ENCODE measurements at regions not wholly inside any gene's neighbourhood (a gene's known extent, or its start where the extent isn't known, plus 50 kb on each side); places are given as distances from the start of the nearest gene placed in this dataset.

DNA sequence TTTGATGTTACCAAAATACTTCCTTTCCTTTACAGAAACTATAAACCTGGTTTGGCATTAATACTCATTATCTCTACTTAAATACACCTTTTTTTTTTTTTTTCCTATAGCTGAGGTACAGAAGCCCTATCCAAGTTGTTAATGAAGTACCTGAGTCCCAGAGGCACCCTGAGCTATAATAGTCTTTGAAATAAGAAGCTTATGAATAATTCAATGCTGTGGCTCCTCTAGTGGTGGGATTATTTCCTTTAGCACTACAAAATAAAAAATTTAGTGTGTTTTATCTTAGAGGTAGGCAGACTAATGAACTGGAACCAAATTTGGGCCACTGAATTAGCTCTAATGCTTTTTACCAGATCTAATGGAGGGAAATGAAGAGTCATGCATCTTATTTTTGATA, 611.9 kb downstream of the EDEM1 start:
- H3K27me3 ChIP-seq = no peaks in the 10 kb centered on the region
- no peak overlapping the region for H3K27ac ChIP-seq
- H3K4me3 ChIP-seq = no peak overlapping the region
- no peaks in the 10 kb centered on the region for H3K4me1 ChIP-seq
- no peaks in the 10 kb centered on the region for H3K9me3 ChIP-seq
- DNase-seq (ENCODE audit: low spot score in 2 of 2) = no peak
- no peaks in the 10 kb centered on the region for H3K36me3 ChIP-seq
- TF ChIP-seq POLR2A (IDR thresholded peaks at IDR 0.05) = no peak
- TF ChIP-seq, protein P1, sequence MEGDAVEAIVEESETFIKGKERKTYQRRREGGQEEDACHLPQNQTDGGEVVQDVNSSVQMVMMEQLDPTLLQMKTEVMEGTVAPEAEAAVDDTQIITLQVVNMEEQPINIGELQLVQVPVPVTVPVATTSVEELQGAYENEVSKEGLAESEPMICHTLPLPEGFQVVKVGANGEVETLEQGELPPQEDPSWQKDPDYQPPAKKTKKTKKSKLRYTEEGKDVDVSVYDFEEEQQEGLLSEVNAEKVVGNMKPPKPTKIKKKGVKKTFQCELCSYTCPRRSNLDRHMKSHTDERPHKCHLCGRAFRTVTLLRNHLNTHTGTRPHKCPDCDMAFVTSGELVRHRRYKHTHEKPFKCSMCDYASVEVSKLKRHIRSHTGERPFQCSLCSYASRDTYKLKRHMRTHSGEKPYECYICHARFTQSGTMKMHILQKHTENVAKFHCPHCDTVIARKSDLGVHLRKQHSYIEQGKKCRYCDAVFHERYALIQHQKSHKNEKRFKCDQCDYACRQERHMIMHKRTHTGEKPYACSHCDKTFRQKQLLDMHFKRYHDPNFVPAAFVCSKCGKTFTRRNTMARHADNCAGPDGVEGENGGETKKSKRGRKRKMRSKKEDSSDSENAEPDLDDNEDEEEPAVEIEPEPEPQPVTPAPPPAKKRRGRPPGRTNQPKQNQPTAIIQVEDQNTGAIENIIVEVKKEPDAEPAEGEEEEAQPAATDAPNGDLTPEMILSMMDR (IDR thresholded peaks at IDR 0.05) = no peak
- TF ChIP-seq EP300 (IDR thresholded peaks at IDR 0.05) = no peak

DNA sequence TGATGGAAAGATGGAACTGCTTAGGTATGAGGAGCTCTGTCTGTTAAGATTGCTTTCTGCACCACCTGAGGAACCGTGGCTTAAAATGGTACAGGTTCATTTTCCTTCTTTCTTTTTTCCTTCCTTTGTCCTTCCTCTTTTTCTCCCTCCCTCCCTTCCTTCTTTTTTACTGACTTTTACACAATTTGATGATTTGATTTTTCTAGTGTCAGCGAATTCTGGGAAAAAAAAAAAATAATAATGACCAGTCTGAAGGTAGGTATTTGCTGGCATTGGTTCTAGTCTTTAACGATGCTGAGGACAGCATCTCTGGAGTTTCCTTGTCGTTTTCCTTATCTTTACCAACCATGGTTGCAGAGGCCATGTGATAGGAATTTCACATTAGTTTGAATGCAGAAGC, 613.5 kb downstream of the EDEM1 start:
- H3K4me1 ChIP-seq = no peaks in the 10 kb centered on the region
- no peak overlapping the region for H3K27ac ChIP-seq
- TF ChIP-seq, protein P1 (IDR thresholded peaks at IDR 0.05) = no peak
- TF ChIP-seq EP300 (IDR thresholded peaks at IDR 0.05) = no peak
- no peak for TF ChIP-seq POLR2A (IDR thresholded peaks at IDR 0.05)
- H3K36me3 ChIP-seq = no peaks in the 10 kb centered on the region
- no peak overlapping the region for H3K4me3 ChIP-seq
- H3K27me3 ChIP-seq = no peaks in the 10 kb centered on the region
- WGBS, 2 donors = 84 to 86% methylated on average over 4 of the region's 4 CpGs
- no peaks in the 10 kb centered on the region for H3K9me3 ChIP-seq
- DNase-seq (ENCODE audit: low spot score in 2 of 2) = no peak

DNA sequence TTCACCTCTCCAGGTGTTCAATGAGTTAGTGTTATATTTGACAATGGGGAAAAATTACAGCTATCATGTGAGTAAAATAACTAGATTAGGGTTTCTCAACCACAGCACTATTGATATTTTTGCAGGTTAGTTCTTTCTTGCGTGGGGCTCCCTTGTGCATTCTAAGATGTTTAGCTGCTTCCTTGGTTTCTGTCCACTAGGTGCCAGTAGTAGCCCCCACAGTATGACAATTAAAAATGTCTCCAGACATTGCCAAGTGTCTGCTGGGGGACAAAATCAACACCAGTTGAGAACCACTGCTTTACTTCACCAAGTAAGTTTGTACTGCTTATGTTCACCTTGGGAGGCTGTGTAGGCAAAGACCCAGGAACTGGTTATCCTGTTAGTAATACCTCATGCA, 618.7 kb downstream of the EDEM1 start:
- no peaks in the 10 kb centered on the region for H3K4me1 ChIP-seq
- no peaks in the 10 kb centered on the region for H3K36me3 ChIP-seq
- no peak overlapping the region for H3K27ac ChIP-seq
- no peaks in the 10 kb centered on the region for H3K27me3 ChIP-seq
- WGBS, 2 donors = 61 to 81% methylated on average over 1 of the region's 1 CpG
- DNase-seq (ENCODE audit: low spot score in 2 of 2) = no peak
- TF ChIP-seq, protein P1 (IDR thresholded peaks at IDR 0.05) = no peak
- no peak for TF ChIP-seq POLR2A (IDR thresholded peaks at IDR 0.05)
- no peak for TF ChIP-seq EP300 (IDR thresholded peaks at IDR 0.05)
- no peak overlapping the region for H3K4me3 ChIP-seq
- no peaks in the 10 kb centered on the region for H3K9me3 ChIP-seq

DNA sequence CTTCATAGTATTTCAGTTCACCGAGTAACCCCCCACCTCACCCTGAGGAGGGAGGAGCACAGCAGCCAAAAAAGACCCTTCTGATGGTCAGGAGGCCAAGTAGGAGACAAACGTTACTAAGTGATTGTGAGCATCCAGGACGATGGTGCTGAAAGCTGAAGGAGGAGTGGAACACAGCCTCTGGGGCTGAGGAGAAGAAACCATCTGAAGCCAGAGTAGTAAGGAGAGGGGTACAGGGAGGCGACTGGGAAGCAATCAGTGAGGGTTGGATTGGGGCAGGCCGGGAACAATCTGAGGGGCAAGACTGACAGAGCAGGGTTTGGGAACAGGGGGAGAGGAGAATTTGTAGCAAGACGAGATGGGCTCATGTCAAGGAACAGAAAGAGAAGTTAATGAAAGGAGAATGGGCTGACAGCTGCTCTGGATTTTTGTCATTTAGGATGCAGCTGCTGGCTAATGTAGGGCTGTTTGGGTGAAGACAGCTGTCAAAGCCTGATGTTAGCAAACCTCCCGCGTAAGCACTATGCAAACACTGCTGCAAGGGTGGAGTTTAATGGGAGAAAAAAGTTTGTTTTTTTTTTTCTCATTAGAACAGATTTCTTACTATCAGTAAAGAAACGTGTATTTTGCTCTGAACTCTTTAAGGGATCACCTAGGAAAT, 622.2 kb downstream of the EDEM1 start:
- Histone ChIP-seq H3K4me1 (no peaks in the 10 kb centered on the region), H3K9me3 (no peaks in the 10 kb centered on the region), H3K27me3 (no peaks in the 10 kb centered on the region), H3K4me3 (no peak overlapping the region), H3K27ac (no peak overlapping the region), H3K36me3 (no peaks in the 10 kb centered on the region)
- TF ChIP-seq POLR2A (IDR thresholded peaks at IDR 0.05) (no peak), EP300 (IDR thresholded peaks at IDR 0.05) (no peak)
- TF ChIP-seq, protein P1 (IDR thresholded peaks at IDR 0.05) = no peak
- no peak for DNase-seq (ENCODE audit: low spot score in 2 of 2)
- 46 to 58% methylated on average over 9 of the region's 9 CpGs for WGBS, 2 donors

DNA sequence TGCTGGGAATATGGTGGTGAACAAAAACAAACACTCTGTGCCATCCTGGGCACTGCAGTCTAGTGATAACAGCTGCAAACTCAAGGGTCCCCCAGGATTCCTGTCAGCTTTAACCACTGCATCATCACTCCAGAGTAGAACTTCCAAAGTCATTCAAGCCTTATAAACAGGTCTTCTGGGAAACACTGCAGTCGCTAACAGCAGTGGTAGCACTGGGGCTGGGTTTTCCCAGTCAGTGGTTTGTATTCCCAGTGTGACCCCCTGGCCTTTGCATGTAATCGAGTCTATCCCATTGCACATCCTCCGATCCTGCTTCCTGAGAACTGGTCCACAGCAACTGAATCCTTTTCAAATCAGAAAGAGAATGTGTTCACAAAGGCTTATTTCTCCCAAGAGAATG, 623.5 kb downstream of the EDEM1 start:
- 56 to 63% methylated on average over 3 of the region's 3 CpGs for WGBS, 2 donors

More for the DNA sequence above, 623.5 kb downstream of the EDEM1 start:
- Histone ChIP-seq H3K4me1 (no peaks in the 10 kb centered on the region), H3K4me3 (no peak overlapping the region), H3K27ac (no peak overlapping the region), H3K27me3 (no peaks in the 10 kb centered on the region), H3K9me3 (no peaks in the 10 kb centered on the region), H3K36me3 (no peaks in the 10 kb centered on the region)
- TF ChIP-seq, protein P1 (IDR thresholded peaks at IDR 0.05) = no peak
- TF ChIP-seq POLR2A (IDR thresholded peaks at IDR 0.05) (no peak), EP300 (IDR thresholded peaks at IDR 0.05) (no peak)
- DNase-seq (ENCODE audit: low spot score in 2 of 2) = no peak
